Anterior cingulate cortex (tissue), 58 donors: ENCODE measurements at regions not wholly inside any gene's neighbourhood (a gene's known extent, or its start where the extent isn't known, plus 50 kb on each side); places are given as distances from the start of the nearest gene placed in this dataset.

Experiments
- DNase-seq, 58 donors: peaks; one replicate each; lab custom pipeline; 2025; lab: John Stamatoyannopoulos, UW

- no peak for DNase-seq
Measured at GRCh38 chr10:28949005-28950004, 272.0 kb downstream of the BAMBI start.

DNA sequence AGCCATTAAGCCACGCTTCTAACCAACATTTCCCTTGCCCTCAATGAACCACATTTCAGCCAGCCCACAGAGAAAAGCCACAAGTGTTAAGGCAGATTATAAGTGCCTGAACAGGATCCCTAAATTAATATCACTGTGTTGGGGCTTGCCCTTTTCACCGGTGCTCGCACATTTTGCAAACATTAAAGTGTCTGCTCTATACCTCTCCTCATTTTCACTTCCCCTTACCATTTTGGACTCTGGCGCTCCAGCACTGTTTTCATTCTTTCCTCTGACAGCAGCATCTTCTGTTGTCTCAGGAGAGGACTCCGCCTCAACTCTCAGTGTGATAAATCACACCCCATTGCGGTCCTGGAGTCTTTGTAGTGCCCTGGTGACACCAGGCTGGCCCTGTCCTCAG, 274.2 kb downstream of the BAMBI start:
- no peak for DNase-seq

DNA sequence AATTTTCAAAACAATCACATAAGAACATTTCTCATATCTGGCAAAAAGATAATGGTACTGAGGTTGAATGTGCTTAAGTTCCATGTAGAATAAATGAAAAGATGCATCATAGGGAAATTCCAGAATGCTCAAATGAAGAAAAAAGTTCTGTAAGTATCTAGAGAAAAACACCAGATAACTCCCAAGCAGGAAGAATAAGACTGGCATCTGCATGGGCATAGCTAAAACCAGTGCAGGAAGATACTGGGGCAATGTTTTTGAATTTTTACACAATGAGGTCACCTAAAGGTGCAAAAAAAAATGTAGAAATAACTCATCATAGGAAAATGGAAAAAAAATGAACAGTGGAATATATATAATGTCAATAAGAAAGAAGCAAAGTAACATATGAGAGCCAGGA, 275.2 kb downstream of the BAMBI start:
- DNase-seq = no peak

DNA sequence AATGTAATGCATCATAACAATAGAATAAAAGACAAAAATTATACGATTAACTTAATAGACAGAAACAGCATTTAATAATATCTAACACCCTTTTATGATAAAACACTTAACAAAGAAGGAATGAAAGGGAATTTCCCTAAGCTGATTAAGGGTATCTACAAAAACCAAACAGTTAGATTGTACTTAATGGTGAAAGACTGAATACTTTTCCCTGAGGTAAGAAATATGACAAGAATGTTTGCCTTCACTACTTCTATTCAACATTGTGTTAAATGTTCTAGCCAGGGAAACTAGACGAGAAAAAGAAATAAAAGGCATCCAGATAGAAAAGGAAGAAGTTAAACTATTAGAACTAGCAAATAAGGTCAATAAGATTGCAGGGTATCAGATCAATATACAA, 276.9 kb downstream of the BAMBI start:
- no peak for DNase-seq

DNA sequence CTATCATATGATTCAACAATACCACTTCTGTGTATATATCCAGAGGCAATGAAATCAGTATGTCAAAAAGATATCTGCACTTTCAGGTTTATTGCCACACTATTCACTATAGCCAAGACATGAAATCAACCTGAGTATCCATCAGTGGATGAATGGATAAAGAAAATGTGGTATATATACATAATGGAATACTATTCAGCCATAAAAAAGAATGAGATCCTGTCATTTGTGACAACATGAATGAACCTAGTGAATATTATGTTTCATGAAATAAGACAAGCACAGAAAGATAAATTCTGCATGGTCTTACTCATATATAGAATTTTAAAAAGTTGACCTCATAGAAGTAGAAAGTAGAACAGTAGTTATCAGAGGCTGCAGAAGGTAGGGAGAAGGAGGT, 281.1 kb downstream of the BAMBI start:
- DNase-seq = no peak

- no peak for DNase-seq
Measured at GRCh38 chr10:28959850-28960501, 282.7 kb downstream of the BAMBI start.

DNA sequence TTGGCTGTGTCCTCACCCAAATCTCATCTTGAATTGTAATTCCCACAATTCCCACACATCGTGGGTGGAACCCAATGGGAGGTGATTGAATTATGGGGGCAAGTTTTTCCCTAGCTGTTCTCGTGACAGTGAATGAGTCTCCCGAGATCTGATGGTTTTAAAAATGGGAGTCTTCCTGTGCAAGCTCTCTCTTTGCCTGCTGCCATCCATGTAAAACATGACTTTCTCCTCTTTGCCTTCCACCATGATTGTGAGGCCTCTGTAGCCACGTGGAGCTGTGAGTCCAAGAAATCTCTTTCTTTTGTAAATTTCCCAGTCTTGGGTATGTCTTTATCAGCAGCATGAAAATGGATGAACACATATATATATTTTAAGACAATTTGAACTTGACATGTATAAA, 285.4 kb downstream of the BAMBI start:
- DNase-seq = no peak

DNA sequence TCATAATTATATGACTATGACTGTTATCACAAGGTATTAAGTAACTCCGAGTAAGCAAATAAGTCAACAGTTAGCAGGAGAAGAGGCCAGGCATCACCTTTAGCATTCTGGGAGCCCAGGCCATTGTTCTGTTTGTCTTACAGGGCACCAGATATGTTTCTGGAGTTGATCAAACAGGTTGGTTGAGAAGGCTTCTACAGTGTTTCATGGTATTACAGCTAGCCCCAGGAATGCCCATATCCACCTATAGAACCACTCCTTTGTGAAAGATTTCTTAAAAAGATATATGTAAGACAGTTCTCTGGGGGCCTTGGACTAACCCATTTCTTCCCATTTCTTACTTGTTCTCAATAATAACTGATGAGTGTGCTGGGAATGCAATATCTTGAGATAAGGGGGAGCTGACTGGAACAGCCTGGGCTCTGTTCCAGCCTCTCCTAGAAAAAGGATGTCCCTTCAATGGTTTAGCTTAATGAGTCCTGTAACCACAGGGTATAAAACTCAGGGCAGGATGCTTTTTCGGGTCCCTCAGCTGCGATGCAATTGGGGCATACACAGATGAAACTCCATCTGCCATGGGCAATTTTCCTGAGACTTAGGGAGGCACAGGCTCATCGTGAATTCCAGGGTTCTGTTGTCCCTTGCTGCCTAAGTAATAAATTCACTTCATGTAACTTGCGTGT, 286.4 kb downstream of the BAMBI start:
- DNase-seq = no peak

DNA sequence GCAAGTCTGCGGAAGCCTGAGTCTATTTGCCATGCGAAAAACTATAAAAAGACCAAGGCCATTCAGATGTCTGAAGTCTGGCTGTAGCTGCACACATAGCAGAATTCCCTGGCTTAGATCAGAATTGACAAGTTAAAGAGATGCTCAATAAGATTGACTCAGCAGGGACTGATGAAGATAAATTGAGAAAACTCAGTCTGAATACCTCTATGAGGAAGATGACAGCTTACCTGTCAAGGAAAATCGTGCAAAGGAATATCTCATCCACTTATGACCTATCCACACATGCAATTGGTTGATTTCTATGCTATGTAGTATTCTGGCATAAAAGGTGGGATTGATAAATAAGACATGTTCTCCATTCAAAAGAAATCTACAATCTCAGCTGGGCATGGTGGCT, 288.6 kb downstream of the BAMBI start:
- no peak for DNase-seq

DNA sequence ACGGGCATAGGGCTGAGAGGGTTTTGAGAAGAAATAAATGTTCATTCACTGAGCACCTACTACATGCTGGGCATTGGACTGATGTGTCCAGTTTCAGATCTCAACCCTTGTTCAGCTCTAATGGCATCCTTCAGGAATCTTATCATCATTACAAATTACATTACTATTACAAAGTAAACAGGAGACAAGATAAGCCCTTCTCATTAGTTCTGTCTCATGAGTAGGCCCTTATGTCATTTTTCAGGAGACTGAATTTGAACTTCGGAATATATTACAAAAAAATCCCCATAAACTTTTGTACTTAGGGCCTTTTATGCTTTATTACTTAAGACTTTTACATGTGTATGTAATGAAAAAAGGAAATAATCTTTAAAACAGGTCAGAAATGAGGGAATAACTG, 289.7 kb downstream of the BAMBI start:
- no peak for DNase-seq

DNA sequence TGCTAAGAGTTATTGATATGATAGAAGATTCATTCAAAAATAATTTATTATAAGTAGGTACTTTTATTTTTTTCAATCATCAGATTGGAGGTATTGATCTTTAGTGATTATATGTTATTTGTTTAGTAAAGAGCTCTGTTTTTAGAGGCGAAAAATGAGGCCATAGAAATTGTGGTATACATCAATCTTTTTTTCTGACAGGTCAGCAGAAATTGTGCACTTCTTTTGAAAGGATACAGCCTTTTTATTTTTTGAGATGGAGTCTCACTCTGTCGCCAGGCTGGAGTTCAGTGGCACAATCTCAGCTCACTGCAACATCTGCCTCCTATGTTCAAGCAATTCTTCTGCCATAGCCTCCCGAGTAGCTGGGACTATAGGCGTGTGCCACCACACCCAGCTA, 292.1 kb downstream of the BAMBI start:
- DNase-seq = no peak

GRCh38 chr10:28970231-28970630, 292.9 kb downstream of the BAMBI start:
- DNase-seq = no peak

GRCh38 chr10:28971255-28971654, 293.9 kb downstream of the BAMBI start:
- no peak for DNase-seq

DNA sequence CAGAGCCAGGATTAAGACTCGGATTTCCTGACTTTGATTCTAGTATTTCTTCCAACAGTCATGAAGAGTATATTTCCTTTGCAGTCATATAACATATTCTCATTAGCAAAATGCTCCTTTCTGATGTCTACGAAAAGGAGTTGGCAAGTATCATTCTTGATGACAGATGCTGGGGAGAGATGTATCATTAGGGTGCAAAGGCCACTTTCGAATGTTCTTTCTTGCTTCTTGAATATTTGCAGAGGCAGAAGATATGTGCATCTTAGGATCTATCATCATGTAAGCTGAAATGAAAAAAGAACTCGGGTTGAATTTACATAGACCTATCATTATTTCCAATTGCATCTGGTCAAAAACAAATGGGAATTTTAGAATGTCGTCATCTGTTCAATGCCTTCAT, 294.4 kb downstream of the BAMBI start:
- DNase-seq = no peak

GRCh38 chr10:28973309-28973972, 296.1 kb downstream of the BAMBI start:
- no peak for DNase-seq

GRCh38 chr10:28975891-28976531, 298.7 kb downstream of the BAMBI start:
- DNase-seq = peak in 11 of 58 donors; percentile 2 to 44 (median 17)

DNA sequence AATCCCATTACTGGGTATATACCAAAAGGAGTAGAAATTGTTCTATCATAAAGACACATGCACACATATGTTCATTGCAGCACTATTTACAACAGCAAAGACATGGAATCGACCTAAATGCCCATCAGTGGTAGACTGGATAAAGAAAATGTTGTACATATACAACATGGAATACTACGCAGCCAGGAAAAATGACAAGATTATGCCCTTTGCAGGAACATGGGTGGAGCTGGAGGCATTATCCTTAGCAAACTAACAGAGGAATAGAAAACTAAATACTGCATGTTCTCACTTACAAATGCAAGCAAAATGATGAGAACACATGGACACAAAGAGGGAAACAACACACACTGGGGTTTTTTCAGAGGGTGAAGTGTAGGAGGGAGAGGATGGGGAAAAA, 300.2 kb downstream of the BAMBI start:
- no peak for DNase-seq

DNA sequence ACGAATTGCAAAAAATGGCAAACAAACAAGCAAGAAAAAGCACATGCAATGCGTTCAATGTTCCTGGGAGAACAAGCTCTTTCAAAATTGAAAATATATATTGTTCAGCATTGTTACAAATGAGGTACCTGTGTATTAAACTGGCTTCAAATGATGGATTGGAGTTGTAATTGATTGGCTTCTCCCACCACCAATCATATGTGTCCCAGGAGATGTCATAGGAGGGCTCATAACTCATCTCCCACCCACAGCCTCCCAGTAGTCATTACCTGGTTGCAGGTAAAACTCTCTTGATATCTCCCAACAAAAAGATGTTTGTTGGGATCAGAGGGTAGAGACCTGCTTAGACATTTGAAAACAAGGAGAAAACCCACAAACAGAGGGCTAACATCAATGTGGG, 302.9 kb downstream of the BAMBI start:
- no peak for DNase-seq

GRCh38 chr10:28981007-28981406, 303.7 kb downstream of the BAMBI start:
- DNase-seq = no peak

DNA sequence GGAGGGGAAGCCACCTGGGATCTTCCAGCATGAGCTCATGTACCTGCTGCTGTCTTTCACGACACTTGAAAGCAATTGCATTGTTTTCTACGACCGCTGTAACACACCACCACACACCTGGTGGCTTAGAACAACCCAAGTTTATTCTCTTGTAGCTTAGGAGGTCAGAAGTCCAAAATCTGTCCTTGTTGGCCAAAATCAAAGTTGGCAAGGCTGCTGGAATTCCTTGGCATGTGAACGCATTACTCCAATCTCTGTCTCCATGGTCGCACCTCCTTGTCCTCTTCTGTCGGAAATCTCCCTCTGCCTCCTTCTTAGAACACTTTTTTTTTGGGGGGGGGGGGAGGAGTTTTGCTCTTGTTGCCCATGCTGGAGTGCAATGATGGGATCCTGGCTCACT, 305.7 kb downstream of the BAMBI start:
- DNase-seq = no peak
